ENCODE measurements at regions not wholly inside any gene's neighbourhood (a gene's known extent, or its start where the extent isn't known, plus 50 kb on each side); places are given as distances from the start of the nearest gene placed in this dataset.

DNA sequence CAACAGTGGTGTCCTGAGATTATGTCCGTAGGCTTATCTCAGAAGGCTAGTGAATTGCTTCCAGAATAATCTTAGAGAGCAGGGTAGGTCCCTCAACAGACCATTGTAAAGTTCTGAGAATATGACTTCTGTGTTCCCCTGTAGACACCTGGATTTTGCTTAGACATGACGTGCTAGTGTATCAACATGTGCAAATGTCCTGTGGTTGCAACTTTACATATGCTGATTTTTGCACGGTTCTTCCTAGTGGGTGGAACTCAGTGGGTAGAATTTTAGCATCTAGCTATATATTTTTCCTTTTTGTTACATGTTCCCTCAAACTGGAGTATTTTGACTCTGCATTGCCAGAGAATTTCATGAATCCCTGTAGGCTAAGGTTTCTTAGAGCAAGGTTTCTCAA lies 459.2 kb downstream of the RNF144B start:
- H3K27ac ChIP-seq (ENCODE audit: low read depth, low read length) = no peak overlapping the region
- no peaks in the 10 kb centered on the region for H3K27me3 ChIP-seq (ENCODE audit: insufficient read depth, low read length)
- BruUV-seq (replicated peaks) = no TSS peak
- no peak overlapping the region for H3K4me3 ChIP-seq (replicated peaks in 1 of 2; ENCODE audit: low read depth in 1 of 2, low read length in 2 of 2)
- TF ChIP-seq ELF1 (IDR thresholded peaks at IDR 0.05; ENCODE audit: borderline replicate concordance, low read depth) = no peak
- TF ChIP-seq YY1 (IDR thresholded peaks at IDR 0.05; ENCODE audit: extremely low read depth, insufficient replicate concordance, low read depth, low read length) = no peak
- TF ChIP-seq, protein P1, sequence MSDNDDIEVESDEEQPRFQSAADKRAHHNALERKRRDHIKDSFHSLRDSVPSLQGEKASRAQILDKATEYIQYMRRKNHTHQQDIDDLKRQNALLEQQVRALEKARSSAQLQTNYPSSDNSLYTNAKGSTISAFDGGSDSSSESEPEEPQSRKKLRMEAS (IDR thresholded peaks at IDR 0.05) = no peak
- no peak for TF ChIP-seq EZH2phosphoT487 (IDR thresholded peaks at IDR 0.05; ENCODE audit: borderline replicate concordance)
- TF ChIP-seq SRF (IDR thresholded peaks at IDR 0.05; ENCODE audit: low read depth) = no peak
- no peak for TF ChIP-seq POLR2AphosphoS5 (IDR thresholded peaks at IDR 0.05; ENCODE audit: low read depth, low read length)
- no peak for TF ChIP-seq POLR2A (IDR thresholded peaks at IDR 0.05; ENCODE audit: borderline replicate concordance, extremely low read depth, insufficient read depth, insufficient read length)
- no peak for TF ChIP-seq ZFX (IDR thresholded peaks at IDR 0.05)
- TF ChIP-seq EZH2 (IDR thresholded peaks at IDR 0.05) = no peak
- TF ChIP-seq JUND (IDR thresholded peaks at IDR 0.05) = no peak
- no peak for TF ChIP-seq SIN3A (IDR thresholded peaks at IDR 0.05; ENCODE audit: low read depth)
- no peak for TF ChIP-seq CBX3 (IDR thresholded peaks at IDR 0.05; ENCODE audit: low read depth)
- no peak for TF ChIP-seq RAD21 (IDR thresholded peaks at IDR 0.05; ENCODE audit: low read depth)
- TF ChIP-seq, protein P2, sequence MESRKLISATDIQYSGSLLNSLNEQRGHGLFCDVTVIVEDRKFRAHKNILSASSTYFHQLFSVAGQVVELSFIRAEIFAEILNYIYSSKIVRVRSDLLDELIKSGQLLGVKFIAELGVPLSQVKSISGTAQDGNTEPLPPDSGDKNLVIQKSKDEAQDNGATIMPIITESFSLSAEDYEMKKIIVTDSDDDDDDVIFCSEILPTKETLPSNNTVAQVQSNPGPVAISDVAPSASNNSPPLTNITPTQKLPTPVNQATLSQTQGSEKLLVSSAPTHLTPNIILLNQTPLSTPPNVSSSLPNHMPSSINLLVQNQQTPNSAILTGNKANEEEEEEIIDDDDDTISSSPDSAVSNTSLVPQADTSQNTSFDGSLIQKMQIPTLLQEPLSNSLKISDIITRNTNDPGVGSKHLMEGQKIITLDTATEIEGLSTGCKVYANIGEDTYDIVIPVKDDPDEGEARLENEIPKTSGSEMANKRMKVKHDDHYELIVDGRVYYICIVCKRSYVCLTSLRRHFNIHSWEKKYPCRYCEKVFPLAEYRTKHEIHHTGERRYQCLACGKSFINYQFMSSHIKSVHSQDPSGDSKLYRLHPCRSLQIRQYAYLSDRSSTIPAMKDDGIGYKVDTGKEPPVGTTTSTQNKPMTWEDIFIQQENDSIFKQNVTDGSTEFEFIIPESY (IDR thresholded peaks at IDR 0.05; ENCODE audit: extremely low read depth, insufficient replicate concordance, low read length) = no peak
- no peak for TF ChIP-seq EGR1 (IDR thresholded peaks at IDR 0.05; ENCODE audit: low read depth)
- no peak for TF ChIP-seq ZNF274 (IDR thresholded peaks at IDR 0.05; ENCODE audit: low read depth, low read length)
- no peak for TF ChIP-seq SP1 (IDR thresholded peaks at IDR 0.05; ENCODE audit: low read depth)
- no peak for TF ChIP-seq CEBPB (IDR thresholded peaks at IDR 0.05; ENCODE audit: low read depth)
- TF ChIP-seq, protein P3, sequence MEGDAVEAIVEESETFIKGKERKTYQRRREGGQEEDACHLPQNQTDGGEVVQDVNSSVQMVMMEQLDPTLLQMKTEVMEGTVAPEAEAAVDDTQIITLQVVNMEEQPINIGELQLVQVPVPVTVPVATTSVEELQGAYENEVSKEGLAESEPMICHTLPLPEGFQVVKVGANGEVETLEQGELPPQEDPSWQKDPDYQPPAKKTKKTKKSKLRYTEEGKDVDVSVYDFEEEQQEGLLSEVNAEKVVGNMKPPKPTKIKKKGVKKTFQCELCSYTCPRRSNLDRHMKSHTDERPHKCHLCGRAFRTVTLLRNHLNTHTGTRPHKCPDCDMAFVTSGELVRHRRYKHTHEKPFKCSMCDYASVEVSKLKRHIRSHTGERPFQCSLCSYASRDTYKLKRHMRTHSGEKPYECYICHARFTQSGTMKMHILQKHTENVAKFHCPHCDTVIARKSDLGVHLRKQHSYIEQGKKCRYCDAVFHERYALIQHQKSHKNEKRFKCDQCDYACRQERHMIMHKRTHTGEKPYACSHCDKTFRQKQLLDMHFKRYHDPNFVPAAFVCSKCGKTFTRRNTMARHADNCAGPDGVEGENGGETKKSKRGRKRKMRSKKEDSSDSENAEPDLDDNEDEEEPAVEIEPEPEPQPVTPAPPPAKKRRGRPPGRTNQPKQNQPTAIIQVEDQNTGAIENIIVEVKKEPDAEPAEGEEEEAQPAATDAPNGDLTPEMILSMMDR (IDR thresholded peaks at IDR 0.05 in 2 of 3, conservative IDR thresholded peaks at IDR 0.05 in 1 of 3; ENCODE audit: borderline replicate concordance in 1 of 3, insufficient read depth in 1 of 3, low read depth in 2 of 3, low read length in 2 of 3) = no peak
- TF ChIP-seq, protein P4, sequence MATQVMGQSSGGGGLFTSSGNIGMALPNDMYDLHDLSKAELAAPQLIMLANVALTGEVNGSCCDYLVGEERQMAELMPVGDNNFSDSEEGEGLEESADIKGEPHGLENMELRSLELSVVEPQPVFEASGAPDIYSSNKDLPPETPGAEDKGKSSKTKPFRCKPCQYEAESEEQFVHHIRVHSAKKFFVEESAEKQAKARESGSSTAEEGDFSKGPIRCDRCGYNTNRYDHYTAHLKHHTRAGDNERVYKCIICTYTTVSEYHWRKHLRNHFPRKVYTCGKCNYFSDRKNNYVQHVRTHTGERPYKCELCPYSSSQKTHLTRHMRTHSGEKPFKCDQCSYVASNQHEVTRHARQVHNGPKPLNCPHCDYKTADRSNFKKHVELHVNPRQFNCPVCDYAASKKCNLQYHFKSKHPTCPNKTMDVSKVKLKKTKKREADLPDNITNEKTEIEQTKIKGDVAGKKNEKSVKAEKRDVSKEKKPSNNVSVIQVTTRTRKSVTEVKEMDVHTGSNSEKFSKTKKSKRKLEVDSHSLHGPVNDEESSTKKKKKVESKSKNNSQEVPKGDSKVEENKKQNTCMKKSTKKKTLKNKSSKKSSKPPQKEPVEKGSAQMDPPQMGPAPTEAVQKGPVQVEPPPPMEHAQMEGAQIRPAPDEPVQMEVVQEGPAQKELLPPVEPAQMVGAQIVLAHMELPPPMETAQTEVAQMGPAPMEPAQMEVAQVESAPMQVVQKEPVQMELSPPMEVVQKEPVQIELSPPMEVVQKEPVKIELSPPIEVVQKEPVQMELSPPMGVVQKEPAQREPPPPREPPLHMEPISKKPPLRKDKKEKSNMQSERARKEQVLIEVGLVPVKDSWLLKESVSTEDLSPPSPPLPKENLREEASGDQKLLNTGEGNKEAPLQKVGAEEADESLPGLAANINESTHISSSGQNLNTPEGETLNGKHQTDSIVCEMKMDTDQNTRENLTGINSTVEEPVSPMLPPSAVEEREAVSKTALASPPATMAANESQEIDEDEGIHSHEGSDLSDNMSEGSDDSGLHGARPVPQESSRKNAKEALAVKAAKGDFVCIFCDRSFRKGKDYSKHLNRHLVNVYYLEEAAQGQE (IDR thresholded peaks at IDR 0.05; ENCODE audit: low read depth) = no peak
- H3K36me3 ChIP-seq (ENCODE audit: control insufficient read depth in 1 of 2, insufficient read depth in 2 of 2, low read length in 2 of 2) = no peaks in the 10 kb centered on the region
- intact Hi-C loops (cut with micrococcal nuclease) = no loop called here
- ChIA-PET RAD21 (ENCODE audit: low non-redundant PET in 1 of 2, low total read pairs in 2 of 2, uncharacterized antibody in 2 of 2, unreplicated experiment in 2 of 2) (no interaction called here), CTCF (no interaction called here), POLR2A (no interaction called here)
- no peak for DNase-seq (ENCODE audit: low read depth, low spot score)
- no peak overlapping the region for H3K4me2 ChIP-seq (ENCODE audit: low read length)
- no peak overlapping the region for H2AFZ ChIP-seq (ENCODE audit: low read depth, low read length, poor library complexity, severe bottlenecking)
- no peaks in the 10 kb centered on the region for H4K20me1 ChIP-seq (ENCODE audit: insufficient read depth)
- H3K9me3 ChIP-seq (ENCODE audit: control insufficient read depth in 1 of 2, insufficient read depth in 1 of 2, low read depth in 1 of 2, low read length in 2 of 2) = no peaks in the 10 kb centered on the region
- H3K9ac ChIP-seq (ENCODE audit: low read length) = no peak overlapping the region
- ATAC-seq = no peak
- no peaks in the 10 kb centered on the region for H3K79me2 ChIP-seq (ENCODE audit: insufficient read depth, low read length)
- no peaks in the 10 kb centered on the region for H3K4me1 ChIP-seq (ENCODE audit: control insufficient read depth in 1 of 2, insufficient read depth in 2 of 2, low read length in 2 of 2)
- no peaks in the 10 kb centered on the region for H3K9me2 ChIP-seq (ENCODE audit: insufficient read depth)
